ENCODE measurements at regions not wholly inside any gene's neighbourhood (a gene's known extent, or its start where the extent isn't known, plus 50 kb on each side); places are given as distances from the start of the nearest gene placed in this dataset.

DNA sequence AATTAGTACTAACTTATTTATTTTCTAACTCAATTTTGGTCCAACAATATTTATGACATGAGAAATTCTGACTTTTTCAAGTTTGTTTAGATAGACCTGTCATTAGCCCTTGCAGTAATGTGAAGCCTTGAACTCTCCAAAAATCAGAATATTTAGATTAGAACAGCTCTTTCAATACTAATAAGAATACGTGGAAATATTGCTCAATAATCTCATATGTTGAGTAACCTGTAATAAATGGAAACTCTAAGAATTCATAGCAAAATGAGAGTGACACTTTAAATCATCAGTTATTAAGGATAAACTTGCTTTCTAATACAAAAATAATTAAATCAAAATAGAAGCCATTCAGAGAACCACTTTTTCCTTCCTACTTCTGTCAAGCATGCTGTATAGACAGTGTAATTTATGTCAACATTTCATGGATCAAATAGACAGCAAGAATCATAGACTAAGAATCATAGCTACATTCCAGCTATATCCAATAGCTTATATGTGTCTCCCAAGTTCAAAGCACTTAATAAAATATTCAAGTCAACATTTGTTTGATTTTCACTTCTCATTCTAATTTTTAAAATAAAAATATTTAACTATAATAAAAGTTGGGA is 710.3 kb upstream of the SOX11 start:
- TF ChIP-seq, protein P1, sequence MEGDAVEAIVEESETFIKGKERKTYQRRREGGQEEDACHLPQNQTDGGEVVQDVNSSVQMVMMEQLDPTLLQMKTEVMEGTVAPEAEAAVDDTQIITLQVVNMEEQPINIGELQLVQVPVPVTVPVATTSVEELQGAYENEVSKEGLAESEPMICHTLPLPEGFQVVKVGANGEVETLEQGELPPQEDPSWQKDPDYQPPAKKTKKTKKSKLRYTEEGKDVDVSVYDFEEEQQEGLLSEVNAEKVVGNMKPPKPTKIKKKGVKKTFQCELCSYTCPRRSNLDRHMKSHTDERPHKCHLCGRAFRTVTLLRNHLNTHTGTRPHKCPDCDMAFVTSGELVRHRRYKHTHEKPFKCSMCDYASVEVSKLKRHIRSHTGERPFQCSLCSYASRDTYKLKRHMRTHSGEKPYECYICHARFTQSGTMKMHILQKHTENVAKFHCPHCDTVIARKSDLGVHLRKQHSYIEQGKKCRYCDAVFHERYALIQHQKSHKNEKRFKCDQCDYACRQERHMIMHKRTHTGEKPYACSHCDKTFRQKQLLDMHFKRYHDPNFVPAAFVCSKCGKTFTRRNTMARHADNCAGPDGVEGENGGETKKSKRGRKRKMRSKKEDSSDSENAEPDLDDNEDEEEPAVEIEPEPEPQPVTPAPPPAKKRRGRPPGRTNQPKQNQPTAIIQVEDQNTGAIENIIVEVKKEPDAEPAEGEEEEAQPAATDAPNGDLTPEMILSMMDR (IDR thresholded peaks at IDR 0.05), result no peak
- TF ChIP-seq POLR2A (IDR thresholded peaks at IDR 0.05), result no peak
